H9 (cell line): ENCODE measurements at regions not wholly inside any gene's neighbourhood (a gene's known extent, or its start where the extent isn't known, plus 50 kb on each side); places are given as distances from the start of the nearest gene placed in this dataset.

ENCODE experiments used
- DNase-seq: peaks from one replicate; pipeline ENCODE4 v3.0.0-alpha.2; 2017
- H2AFZ ChIP-seq: one replicate; pipeline ENCODE4 v1.6.1; 2013; ENCODE audit warnings: mild to moderate bottlenecking, low read length, control low read depth, moderate library complexity
- H2AK5ac ChIP-seq: 2 replicates; pipeline ENCODE4 v1.6.1; 2013; ENCODE audit warnings: low read length, control low read depth, mixed read lengths; ENCODE audit not compliant: insufficient read length
- H2BK120ac ChIP-seq: one replicate; pipeline ENCODE4 v1.6.1; 2013; ENCODE audit warnings: low read depth, mild to moderate bottlenecking, low read length, control low read depth, inconsistent platforms; ENCODE audit not compliant: poor library complexity, severe bottlenecking
- H2BK12ac ChIP-seq: 2 replicates; pipeline ENCODE4 v1.6.1; 2013; ENCODE audit warnings: low read length, control low read depth, mixed read lengths, low read depth; ENCODE audit not compliant: insufficient read length
- H2BK15ac ChIP-seq: 2 replicates; pipeline ENCODE4 v1.6.1; 2013; ENCODE audit warnings: low read depth, low read length, control low read depth
- H2BK20ac ChIP-seq: one replicate; pipeline ENCODE4 v1.6.1; 2013; ENCODE audit warnings: low read depth, mild to moderate bottlenecking, low read length, control low read depth, inconsistent platforms; ENCODE audit not compliant: poor library complexity, severe bottlenecking
- H2BK5ac ChIP-seq: 2 replicates; pipeline ENCODE4 v1.6.1; 2013; ENCODE audit warnings: low read length, control low read depth, mixed read lengths; ENCODE audit not compliant: insufficient read length
- H3K14ac ChIP-seq: 2 replicates; pipeline ENCODE4 v1.6.1; 2013; ENCODE audit warnings: low read length, control low read depth; ENCODE audit not compliant: insufficient read depth
- H3K18ac ChIP-seq: 2 replicates; pipeline ENCODE4 v1.6.1; 2013; ENCODE audit warnings: low read depth, mild to moderate bottlenecking, mixed read lengths, low read length, control low read depth; ENCODE audit not compliant: insufficient read length
- H3K23ac ChIP-seq: 2 replicates; pipeline ENCODE4 v1.6.1; 2013; ENCODE audit warnings: low read length, control low read depth, mixed read lengths, low read depth; ENCODE audit not compliant: insufficient read length
- H3K23me2 ChIP-seq: 2 replicates; pipeline ENCODE4 v1.6.1; 2013; ENCODE audit warnings: low read depth, mild to moderate bottlenecking, mixed read lengths, low read length, control low read depth; ENCODE audit not compliant: insufficient read length, poor library complexity, severe bottlenecking
- H3K27ac ChIP-seq: 2 replicates; pipeline ENCODE4 v1.5.1; 2013; ENCODE audit warnings: low read length, control low read depth, mixed read lengths, low read depth; ENCODE audit not compliant: insufficient read length
- H3K27me3 ChIP-seq: 2 replicates; pipeline ENCODE4 v1.6.1; 2013; ENCODE audit warnings: low read length, control low read depth, inconsistent platforms; ENCODE audit not compliant: insufficient read depth
- H3K4ac ChIP-seq: 2 replicates; pipeline ENCODE4 v1.6.1; 2013; ENCODE audit warnings: low read depth, mild to moderate bottlenecking, control low read depth, inconsistent platforms, low read length, moderate library complexity
- H3K4me1 ChIP-seq: 2 replicates; pipeline ENCODE4 v1.6.1; 2013; ENCODE audit warnings: low read length, control low read depth, inconsistent platforms; ENCODE audit not compliant: insufficient read depth
- H3K4me2 ChIP-seq: 2 replicates; pipeline ENCODE4 v1.6.1; 2013; ENCODE audit warnings: low read length, control low read depth, mixed read lengths; ENCODE audit not compliant: insufficient read length, insufficient read depth
- H3K56ac ChIP-seq: 2 replicates; pipeline ENCODE4 v1.6.1; 2013; ENCODE audit warnings: low read depth, mild to moderate bottlenecking, mixed read lengths, low read length, control low read depth; ENCODE audit not compliant: insufficient read length
- H3K79me1 ChIP-seq: 2 replicates; pipeline ENCODE4 v1.6.1; 2013; ENCODE audit warnings: low read depth, mild to moderate bottlenecking, moderate library complexity, low read length, control low read depth, inconsistent platforms; ENCODE audit not compliant: insufficient read depth, poor library complexity, severe bottlenecking
- H3K79me2 ChIP-seq: 2 replicates; pipeline ENCODE4 v1.6.1; 2013; ENCODE audit warnings: low read length, control low read depth, inconsistent platforms; ENCODE audit not compliant: insufficient read depth
- H3K9ac ChIP-seq: 2 replicates; pipeline ENCODE4 v1.6.1; 2013; ENCODE audit warnings: low read length, control low read depth, mixed read lengths; ENCODE audit not compliant: insufficient read length; ENCODE audit errors: extremely low read depth
- H3K9me3 ChIP-seq: one replicate; pipeline ENCODE4 v1.6.1; 2013; ENCODE audit warnings: low read depth, low read length, inconsistent platforms; ENCODE audit not compliant: control insufficient read depth
- H3T11ph ChIP-seq: one replicate; pipeline ENCODE4 v1.6.1; 2013; ENCODE audit warnings: mild to moderate bottlenecking, low read length, control low read depth, inconsistent platforms
- H4K20me1 ChIP-seq: one replicate; pipeline ENCODE4 v1.6.1; 2013; ENCODE audit not compliant: control insufficient read depth, insufficient read length, insufficient read depth
- H4K5ac ChIP-seq: 2 replicates; pipeline ENCODE4 v1.6.1; 2013; ENCODE audit warnings: low read depth, mild to moderate bottlenecking, mixed read lengths, low read length, control low read depth; ENCODE audit not compliant: insufficient read length
- H4K8ac ChIP-seq: replicated peaks from 2 replicates; pipeline ENCODE4 v1.6.1; 2013; ENCODE audit warnings: low read length, control low read depth, mixed read lengths, low read depth; ENCODE audit not compliant: insufficient read length
- H4K91ac ChIP-seq: 2 replicates; pipeline ENCODE4 v1.6.1; 2013; ENCODE audit warnings: low read depth, mild to moderate bottlenecking, moderate library complexity, mixed read lengths, low read length, control low read depth; ENCODE audit not compliant: insufficient read length
- H3K27ac Mint-ChIP-seq, 3 experiments: 2 replicates in 2 of 3; 3 replicates in 1 of 3; pipeline ENCODE4 v1.8.0; 2020 to 2021; ENCODE audit warnings: mixed read lengths in 3 of 3, mild to moderate bottlenecking in 1 of 3, moderate library complexity in 1 of 3
- H3K27me3 Mint-ChIP-seq: 2 replicates; pipeline ENCODE4 v1.8.0; 2021; ENCODE audit warnings: low read depth, mild to moderate bottlenecking, moderate library complexity, mixed read lengths
- H3K36me3 Mint-ChIP-seq, 3 experiments: 2 replicates in 2 of 3; 3 replicates in 1 of 3; pipeline ENCODE4 v1.8.0; 2020 to 2021; ENCODE audit warnings: low read depth in 3 of 3, mixed read lengths in 3 of 3; ENCODE audit not compliant: insufficient read depth in 1 of 3
- H3K4me1 Mint-ChIP-seq, 2 experiments: 2 replicates each; pipeline ENCODE4 v1.8.0; 2020; ENCODE audit warnings: mixed read lengths in 2 of 2
- H3K4me3 Mint-ChIP-seq, 2 experiments: 2 replicates in 1 of 2; 3 replicates in 1 of 2; pipeline ENCODE4 v1.8.0; 2020 to 2021; ENCODE audit warnings: mild to moderate bottlenecking in 2 of 2, mixed read lengths in 2 of 2, moderate library complexity in 1 of 2
- H3K9me3 Mint-ChIP-seq, 2 experiments: 2 replicates in 1 of 2; 3 replicates in 1 of 2; pipeline ENCODE4 v1.8.0; 2020; ENCODE audit warnings: mild to moderate bottlenecking in 2 of 2, mixed read lengths in 2 of 2, moderate library complexity in 1 of 2
- WGBS: extraction: QIAGEN DNeasy Blood & Tissue Kit; methylation state at CpG from one replicate; pipeline ENCODE4 v1.1.7; 2013; ENCODE audit warnings: missing lambda C conversion rate, low lambda C conversion rate, mixed read lengths; ENCODE audit not compliant: insufficient read length; ENCODE audit errors: extremely low coverage; 5-methylcytosine and 5-hydroxymethylcytosine counted together
- TF ChIP-seq, protein P1 (sequence below): fragments of 200-600 bp; sonication (generic); conservative IDR thresholded peaks from 3 replicates; pipeline ENCODE4 v1.8.0; 2021; ENCODE audit warnings: antibody characterized with exemption, mild to moderate bottlenecking

GRCh38 chr6:1191141-1191630 lies 120.7 kb upstream of the FOXQ1 start:
- Histone ChIP-seq H4K20me1 (no peaks in the 10 kb centered on the region), H3T11ph (no peak overlapping the region), H3K79me1 (no peaks in the 10 kb centered on the region), H2AFZ (no peak overlapping the region), H3K9ac (no peak overlapping the region), H2BK20ac (no peak overlapping the region), H4K5ac (no peak overlapping the region), H2BK12ac (no peak overlapping the region), H3K79me2 (no peaks in the 10 kb centered on the region), H2BK120ac (no peak overlapping the region), H2BK15ac (no peak overlapping the region), H3K4ac (no peak overlapping the region), H2BK5ac (no peak overlapping the region), H3K56ac (no peak overlapping the region), H3K23me2 (no peaks in the 10 kb centered on the region), H4K8ac (no peak overlapping the region), H3K27ac (no peak overlapping the region), H3K9me3 (no peaks in the 10 kb centered on the region), H3K4me1 (no peaks in the 10 kb centered on the region), H4K91ac (no peak overlapping the region), H3K18ac (no peak overlapping the region), H2AK5ac (no peak overlapping the region), H3K27me3 (no peaks in the 10 kb centered on the region), H3K4me2 (no peak overlapping the region), H3K23ac (no peak overlapping the region), H3K14ac (no peak overlapping the region)
- Mint-ChIP-seq H3K27me3 (peaks cover 10% of the 10 kb centered on the region), H3K4me1 (peaks cover 0 to 4% of the 10 kb centered on the region in 2 experiments; a peak in 1 of 4 replicates), H3K4me3 (no peak overlapping the region), H3K9me3 (peaks cover 4 to 7% of the 10 kb centered on the region in 2 experiments; a peak in 3 of 5 replicates), H3K36me3 (no peaks in the 10 kb centered on the region), H3K27ac (no peak overlapping the region)
- WGBS: no CpG with 5 or more reads among the region's 11 CpGs
- no peak for DNase-seq
- TF ChIP-seq, protein P1, sequence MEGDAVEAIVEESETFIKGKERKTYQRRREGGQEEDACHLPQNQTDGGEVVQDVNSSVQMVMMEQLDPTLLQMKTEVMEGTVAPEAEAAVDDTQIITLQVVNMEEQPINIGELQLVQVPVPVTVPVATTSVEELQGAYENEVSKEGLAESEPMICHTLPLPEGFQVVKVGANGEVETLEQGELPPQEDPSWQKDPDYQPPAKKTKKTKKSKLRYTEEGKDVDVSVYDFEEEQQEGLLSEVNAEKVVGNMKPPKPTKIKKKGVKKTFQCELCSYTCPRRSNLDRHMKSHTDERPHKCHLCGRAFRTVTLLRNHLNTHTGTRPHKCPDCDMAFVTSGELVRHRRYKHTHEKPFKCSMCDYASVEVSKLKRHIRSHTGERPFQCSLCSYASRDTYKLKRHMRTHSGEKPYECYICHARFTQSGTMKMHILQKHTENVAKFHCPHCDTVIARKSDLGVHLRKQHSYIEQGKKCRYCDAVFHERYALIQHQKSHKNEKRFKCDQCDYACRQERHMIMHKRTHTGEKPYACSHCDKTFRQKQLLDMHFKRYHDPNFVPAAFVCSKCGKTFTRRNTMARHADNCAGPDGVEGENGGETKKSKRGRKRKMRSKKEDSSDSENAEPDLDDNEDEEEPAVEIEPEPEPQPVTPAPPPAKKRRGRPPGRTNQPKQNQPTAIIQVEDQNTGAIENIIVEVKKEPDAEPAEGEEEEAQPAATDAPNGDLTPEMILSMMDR: no peak
